GM06990 (cell line): ENCODE measurements at regions not wholly inside any gene's neighbourhood (a gene's known extent, or its start where the extent isn't known, plus 50 kb on each side); places are given as distances from the start of the nearest gene placed in this dataset.
"Not testable (repeated sequence)": the region's sequence is repeated elsewhere in the genome, so short reads cannot be mapped to it uniquely, and the experiment has no call there.

Source experiments
- DNase-seq: peaks from one replicate; pipeline ENCODE4 v3.0.0-alpha.2; 2011; ENCODE audit not compliant: insufficient read length; ENCODE audit errors: extremely low read depth
- H3K27me3 ChIP-seq: replicated peaks from 2 replicates; pipeline ENCODE4 v1.6.0; 2011; ENCODE audit warnings: low read length; ENCODE audit not compliant: control insufficient read depth, insufficient read depth
- H3K36me3 ChIP-seq: 2 replicates; pipeline ENCODE4 v1.5.1; 2011; ENCODE audit warnings: low read length; ENCODE audit not compliant: control insufficient read depth, insufficient read depth
- H3K4me3 ChIP-seq: replicated peaks from 2 replicates; pipeline ENCODE4 v1.5.1; 2011; ENCODE audit warnings: low read depth, mild to moderate bottlenecking, control low read depth, low read length
- TF ChIP-seq, protein P1 (sequence below): IDR thresholded peaks from 2 replicates; pipeline ENCODE4 v1.5.1; 2011; ENCODE audit warnings: low read length, control low read depth, mild to moderate bottlenecking, inconsistent platforms; ENCODE audit not compliant: insufficient read depth, poor library complexity, severe bottlenecking

DNA sequence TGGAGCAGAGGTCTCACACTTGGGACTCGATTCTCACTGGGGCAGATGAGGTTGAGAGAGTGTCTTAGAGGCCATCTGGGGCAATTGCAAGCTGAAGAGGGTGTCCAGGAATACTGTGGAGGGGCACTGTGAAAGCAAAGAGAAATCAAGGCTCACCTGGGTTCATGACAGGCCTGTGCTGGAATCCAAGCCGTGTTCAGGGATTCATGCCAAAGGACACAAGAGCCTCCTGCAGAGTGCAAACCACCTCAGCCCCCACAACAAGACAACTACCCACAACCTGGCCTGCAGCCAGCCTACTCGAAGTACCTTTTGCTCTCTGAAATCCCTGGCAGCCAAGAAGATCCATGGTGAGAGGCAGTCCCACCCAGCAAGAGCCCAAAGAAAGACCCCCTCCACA, 2334.2 kb downstream of the TP53TG3F start:
- Histone ChIP-seq H3K36me3 (no peaks in the 10 kb centered on the region), H3K4me3 (no peak overlapping the region), H3K27me3 (no peaks in the 10 kb centered on the region)
- TF ChIP-seq, protein P1, sequence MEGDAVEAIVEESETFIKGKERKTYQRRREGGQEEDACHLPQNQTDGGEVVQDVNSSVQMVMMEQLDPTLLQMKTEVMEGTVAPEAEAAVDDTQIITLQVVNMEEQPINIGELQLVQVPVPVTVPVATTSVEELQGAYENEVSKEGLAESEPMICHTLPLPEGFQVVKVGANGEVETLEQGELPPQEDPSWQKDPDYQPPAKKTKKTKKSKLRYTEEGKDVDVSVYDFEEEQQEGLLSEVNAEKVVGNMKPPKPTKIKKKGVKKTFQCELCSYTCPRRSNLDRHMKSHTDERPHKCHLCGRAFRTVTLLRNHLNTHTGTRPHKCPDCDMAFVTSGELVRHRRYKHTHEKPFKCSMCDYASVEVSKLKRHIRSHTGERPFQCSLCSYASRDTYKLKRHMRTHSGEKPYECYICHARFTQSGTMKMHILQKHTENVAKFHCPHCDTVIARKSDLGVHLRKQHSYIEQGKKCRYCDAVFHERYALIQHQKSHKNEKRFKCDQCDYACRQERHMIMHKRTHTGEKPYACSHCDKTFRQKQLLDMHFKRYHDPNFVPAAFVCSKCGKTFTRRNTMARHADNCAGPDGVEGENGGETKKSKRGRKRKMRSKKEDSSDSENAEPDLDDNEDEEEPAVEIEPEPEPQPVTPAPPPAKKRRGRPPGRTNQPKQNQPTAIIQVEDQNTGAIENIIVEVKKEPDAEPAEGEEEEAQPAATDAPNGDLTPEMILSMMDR, result no peak
- no peak for DNase-seq

DNA sequence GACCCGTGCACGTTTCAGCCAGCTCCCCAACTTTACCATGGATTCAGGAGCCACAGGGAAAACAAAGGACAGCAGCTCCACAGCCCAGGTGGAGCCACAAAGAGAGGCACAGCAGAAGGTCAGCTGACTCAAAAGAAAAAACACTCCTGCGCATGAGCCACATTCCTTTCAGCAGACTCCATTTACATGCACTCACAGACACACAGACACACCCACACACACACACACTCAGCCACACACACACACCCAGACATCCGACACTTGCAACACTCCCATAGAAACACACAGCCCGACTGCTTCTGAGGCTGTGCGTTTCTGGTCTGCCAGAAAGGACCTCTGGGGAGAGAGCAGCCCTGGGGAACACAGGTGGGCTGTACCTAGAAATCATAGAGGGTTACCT, 2335.5 kb downstream of the TP53TG3F start:
- Histone ChIP-seq H3K36me3 (no peaks in the 10 kb centered on the region), H3K27me3 (no peaks in the 10 kb centered on the region), H3K4me3 (no peak overlapping the region)
- TF ChIP-seq, protein P1, result no peak
- no peak for DNase-seq

DNA sequence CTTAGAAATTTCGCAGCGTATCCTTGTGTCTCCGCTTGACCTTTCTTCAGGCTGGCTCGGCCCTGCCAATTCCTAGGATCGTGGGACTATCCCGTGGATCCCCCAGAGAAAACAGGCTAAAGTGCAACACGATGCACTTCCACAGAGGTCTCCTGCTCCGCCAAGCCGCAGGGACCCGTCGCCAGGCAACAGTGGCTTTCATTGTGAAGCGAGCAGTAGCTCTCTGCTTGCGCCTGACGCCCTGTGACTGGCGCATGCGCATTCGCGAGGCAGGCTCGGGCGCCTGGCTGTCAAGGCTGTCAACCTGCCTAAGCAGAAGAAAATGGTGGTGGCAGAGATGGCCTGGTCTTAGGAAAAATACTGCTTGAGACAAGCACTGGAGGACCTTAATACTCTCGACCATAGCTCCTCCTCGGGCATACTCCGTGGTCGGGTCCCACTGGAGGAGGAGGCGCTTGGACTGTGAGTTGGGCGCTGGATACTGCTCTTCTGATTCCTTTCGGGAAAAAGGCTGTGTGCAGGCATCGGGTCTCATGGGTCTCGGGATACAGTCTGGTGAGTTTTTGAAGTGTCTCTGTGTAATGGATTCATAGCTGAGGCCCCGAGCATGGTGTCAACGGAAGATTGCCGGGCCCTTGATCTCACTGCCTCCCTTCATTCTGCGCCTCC, 2336.1 kb downstream of the TP53TG3F start:
- Histone ChIP-seq H3K27me3 (no peaks in the 10 kb centered on the region), H3K4me3 (no peak overlapping the region), H3K36me3 (no peaks in the 10 kb centered on the region)
- DNase-seq, result no peak
- TF ChIP-seq, protein P1, result no peak

DNA sequence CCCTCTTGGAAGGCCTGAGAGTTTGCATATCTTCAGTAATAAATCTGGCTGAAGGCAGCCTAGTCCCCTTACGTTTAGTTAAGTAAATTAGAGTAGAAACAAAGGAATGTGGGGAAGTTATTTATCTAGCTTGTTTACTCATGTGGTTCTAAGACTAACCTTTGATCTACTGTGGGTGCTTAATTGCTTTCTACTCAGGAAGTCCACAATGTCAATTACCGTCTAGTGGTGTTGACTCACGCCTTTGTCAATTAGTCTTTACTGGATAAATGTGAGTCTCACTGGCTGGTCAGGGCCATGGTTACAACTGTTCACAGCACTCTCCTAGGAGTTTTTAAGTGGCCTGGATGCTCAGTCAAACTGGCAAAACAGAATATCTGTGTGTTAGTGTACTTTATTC, 2338.4 kb downstream of the TP53TG3F start:
- no peak overlapping the region for H3K4me3 ChIP-seq
- no peak for DNase-seq
- no peaks in the 10 kb centered on the region for H3K27me3 ChIP-seq
- TF ChIP-seq, protein P1, result no peak
- no peaks in the 10 kb centered on the region for H3K36me3 ChIP-seq

DNA sequence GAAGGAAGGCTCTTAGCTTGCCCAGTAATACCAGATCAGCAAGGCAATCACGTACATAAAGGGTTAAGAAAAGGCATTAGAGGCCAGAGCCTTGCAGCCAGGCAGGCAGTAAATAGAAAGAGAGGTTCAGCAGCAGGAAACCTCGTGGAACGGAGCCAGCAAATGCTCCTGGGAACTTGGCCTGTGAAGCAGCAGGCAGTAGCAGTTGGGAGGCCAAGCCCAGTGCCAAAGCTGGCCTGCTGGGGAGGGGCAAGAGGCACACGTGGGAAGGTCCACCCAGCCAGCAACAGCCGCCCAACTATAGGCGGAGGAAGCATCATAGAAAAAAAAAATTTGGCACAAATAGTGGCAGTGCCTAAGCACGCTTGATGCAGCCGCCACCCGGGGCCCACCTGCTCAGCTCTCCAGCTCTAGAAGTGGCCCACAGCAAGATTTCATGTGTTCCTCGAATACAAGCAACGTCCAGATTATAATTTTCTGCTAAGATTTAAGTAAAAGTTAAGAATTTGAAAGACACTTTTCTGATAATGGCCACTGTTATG, 2339.5 kb downstream of the TP53TG3F start:
- H3K36me3 ChIP-seq, result no peaks in the 10 kb centered on the region
- no peak for DNase-seq
- TF ChIP-seq, protein P1, result no peak
- no peaks in the 10 kb centered on the region for H3K27me3 ChIP-seq
- H3K4me3 ChIP-seq, result no peak overlapping the region

DNA sequence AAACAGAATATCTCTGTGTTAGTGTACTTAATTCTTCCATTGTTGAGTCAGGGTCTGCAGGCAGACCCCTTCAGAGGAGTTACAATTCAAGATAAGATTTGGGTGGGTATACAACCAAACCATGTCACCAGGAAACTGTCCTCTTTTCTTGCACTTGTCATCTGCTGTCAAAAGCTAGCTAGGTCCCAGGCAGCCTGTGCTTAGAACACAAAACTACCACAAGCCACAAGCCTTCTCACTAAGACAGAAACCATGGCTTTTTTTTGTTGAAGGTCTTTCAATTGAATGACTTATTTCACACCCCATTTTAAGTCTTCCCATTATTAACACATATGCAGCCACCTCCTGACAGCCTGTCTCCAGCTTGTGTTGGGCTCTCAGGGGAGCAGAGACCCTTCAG, 2345.1 kb downstream of the TP53TG3F start:
- not testable (repeated sequence) for DNase-seq, H3K4me3 ChIP-seq, H3K36me3 ChIP-seq, H3K27me3 ChIP-seq
